Vagina (tissue), 2 donors: ENCODE measurements at regions not wholly inside any gene's neighbourhood (a gene's known extent, or its start where the extent isn't known, plus 50 kb on each side); places are given as distances from the start of the nearest gene placed in this dataset.

ENCODE experiments used
- CTCF ChIP-seq, 3 experiments: fragments of 450-650 bp in 2 of 3; fragments of 200-600 bp in 1 of 3; sonication (generic) in 1 of 3; IDR thresholded peaks; one replicate each; pipeline ENCODE4 v1.5.1; 2017 to 2019; ENCODE audit warnings: antibody characterized with exemption in 3 of 3, mild to moderate bottlenecking in 2 of 3, moderate library complexity in 2 of 3
- POLR2A ChIP-seq, 2 donors: fragments of 450-650 bp; IDR thresholded peaks; one replicate each; pipeline ENCODE4 v1.6.1; 2017; ENCODE audit warnings: antibody characterized with exemption in 2 of 2, mild to moderate bottlenecking in 2 of 2, moderate library complexity in 2 of 2

- TF ChIP-seq CTCF (IDR thresholded peaks at IDR 0.05) = no peak
- no peak for TF ChIP-seq POLR2A (IDR thresholded peaks at IDR 0.05)
Measured at GRCh38 chr6:153956808-153957207, 82.2 kb upstream of the OPRM1 start.
